Activated CD8-positive, alpha-beta memory T cell treated with anti-CD3 and anti-CD28 coated beads for 1 hour (primary cell): ENCODE measurements at regions not wholly inside any gene's neighbourhood (a gene's known extent, or its start where the extent isn't known, plus 50 kb on each side); places are given as distances from the start of the nearest gene placed in this dataset.

Source experiments
- DNase-seq, 2 donors: peaks; one replicate each; pipeline ENCODE4 v3.0.0-alpha.2; 2020; ENCODE audit warnings: low read depth in 1 of 2; ENCODE audit errors: extremely low read depth in 1 of 2

GRCh38 chr6:139832493-139833305 is 458.3 kb upstream of the CITED2 start:
- no peak for DNase-seq

DNA sequence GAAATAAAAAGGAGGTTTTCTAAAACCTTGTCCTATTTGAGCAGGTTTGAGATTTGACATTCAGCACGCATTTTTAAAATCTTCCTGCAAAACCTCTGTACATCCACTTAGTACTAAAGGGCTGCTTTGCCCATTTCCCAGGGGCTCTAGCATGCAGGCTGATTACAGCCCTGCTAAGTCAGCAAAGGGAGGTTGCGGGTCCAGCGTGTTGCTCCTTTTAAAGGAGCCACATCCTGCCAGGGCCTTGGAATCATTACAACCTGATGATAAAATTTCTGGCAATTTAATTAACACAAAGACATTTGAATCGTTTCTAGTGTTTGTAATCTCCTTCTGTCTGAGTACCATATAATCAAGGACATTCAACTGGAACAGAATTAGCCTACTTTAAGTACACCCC is 455.1 kb upstream of the CITED2 start:
- no peak for DNase-seq

DNA sequence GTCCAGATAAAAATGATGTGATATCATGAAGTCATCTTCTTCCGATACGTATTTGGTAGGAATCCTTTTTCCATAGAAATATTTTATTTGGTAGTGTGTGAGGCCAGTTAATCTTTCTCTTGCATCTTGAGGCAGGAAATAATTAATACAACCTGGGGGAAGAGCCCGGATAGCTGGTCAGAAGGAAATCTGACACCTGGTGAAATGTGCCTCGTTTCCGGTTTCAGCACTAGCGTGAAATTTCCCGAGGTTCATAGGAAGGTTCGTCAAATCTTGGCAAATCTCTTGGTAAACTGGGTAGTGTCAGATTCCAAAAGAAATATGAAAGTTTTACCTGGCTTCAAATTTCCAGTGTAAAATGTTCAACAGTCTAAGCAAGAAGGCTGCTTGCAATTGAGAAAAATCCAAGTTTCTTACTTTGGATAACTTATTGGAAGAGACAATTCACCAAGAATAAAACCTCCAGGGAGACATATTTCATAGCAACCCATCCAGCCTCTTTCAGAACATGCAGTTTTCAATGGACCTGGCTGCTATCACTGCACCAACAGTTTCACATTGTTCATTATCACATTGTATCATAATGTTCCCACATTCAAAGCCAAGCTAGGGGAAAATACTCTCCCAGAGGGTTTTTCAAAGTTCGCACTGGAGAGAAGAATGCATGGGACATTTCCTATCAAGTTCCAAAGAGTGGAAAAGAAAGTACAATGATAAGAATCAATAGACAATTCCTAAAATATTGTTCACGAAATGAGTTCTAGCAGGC is 454.5 kb upstream of the CITED2 start:
- no peak for DNase-seq

DNA sequence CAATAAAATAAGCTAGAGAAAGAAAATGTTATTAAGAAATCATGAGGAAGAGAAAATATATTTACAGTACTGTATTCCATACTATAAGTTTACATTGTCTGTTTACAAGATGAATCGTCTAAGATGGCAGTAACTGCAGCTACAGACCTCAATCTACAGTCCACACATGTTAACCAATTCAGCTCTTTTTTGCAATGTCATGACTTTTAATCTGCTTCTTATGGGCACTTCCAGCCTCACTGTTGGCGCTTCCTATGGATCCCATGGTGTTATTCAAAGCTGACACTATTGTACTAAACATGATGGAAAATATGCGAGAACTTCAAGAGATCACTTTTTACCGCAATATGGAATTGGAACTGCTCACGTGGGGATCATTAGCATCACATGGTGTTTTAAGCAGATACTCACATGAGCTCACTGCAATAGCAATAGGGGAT is 451.5 kb upstream of the CITED2 start:
- no peak for DNase-seq

- DNase-seq: no peak
Observed at GRCh38 chr6:139824864-139825263, 450.4 kb upstream of the CITED2 start.

DNA sequence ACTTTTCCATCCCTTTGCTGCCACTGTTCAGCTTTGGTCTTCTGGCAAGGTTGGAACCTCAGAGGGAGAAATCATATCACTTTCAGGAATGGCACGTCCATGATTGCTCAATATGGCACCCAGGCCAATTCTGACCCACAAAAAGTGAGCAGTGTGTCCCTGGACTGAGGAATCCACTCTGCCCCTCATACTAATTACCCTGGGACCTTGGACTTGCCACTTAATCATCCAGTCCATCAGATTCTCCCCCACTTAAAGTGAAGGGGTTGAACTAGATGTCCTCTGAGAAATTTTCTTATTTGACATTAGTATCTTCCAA is 449.3 kb upstream of the CITED2 start:
- DNase-seq: no peak

DNA sequence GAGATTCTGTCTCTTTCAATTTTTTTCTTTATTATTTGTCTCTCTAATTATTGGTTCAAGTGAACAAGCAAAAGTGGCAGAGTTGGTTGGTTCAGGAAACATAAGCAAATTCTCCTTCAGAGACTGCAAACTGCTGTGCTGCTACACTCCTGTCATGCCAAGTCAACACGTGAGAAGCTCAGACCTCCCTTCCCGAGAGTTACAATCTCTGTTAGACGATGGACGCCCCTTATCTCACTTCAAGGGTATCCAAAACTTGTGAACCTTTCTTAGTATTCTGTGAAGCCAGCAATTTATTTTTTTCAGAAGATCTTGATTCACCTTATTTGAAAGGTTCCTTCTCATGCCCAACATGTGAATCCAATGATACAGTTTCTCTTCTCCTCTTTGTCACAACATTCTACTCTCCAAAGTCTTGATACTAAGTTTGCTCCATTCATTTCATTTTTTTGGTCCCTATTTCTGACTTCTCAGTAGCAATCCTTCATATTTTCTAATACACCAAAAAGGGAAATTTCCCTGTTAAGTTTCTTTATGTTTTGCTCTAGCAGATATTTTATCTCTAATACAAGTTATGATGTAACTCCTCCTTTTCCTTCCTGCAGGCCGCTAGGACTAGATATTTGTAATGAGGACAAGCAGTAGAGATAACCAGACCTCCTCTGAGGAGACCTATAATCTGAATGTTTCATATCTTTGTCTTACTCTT is 448.8 kb upstream of the CITED2 start:
- DNase-seq: no peak

GRCh38 chr6:139821676-139822223 is 447.3 kb upstream of the CITED2 start:
- DNase-seq: no peak

DNA sequence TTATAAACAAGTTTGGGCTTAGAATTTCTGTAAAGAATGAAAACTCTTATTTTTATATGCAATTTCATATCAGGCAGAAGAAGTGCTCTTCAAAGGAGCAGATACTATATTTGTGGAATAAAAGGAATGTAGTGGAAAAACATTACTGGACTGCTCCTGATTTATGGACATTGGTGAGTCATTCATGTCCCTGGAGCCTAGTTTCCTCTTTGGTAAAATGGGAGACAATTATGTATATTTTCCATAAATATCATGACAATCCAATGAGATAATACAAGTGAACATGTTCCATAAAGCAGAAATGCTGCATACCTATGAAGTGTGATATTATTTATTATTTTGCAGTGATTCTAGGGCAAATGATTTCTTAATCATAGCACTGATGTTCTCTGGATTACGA is 445.8 kb upstream of the CITED2 start:
- no peak for DNase-seq

DNA sequence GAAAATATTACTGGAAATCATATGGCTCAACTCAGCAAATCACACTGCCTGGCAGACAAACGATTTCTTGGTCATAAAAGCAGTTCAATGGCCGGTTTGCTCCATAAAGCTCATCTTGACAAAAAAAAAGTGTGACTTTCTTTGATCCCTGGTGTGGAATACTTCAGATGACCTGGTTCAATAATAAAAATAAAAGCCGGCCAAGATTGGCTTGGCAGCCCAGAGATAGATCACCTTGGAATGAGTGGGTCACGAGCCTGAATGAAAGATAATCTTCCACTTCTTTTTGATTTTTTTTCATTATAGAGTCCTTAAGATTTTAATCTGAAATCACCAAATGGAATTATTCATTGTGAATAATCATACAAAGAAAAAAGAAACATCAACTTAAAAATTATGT is 445.3 kb upstream of the CITED2 start:
- DNase-seq: no peak

DNA sequence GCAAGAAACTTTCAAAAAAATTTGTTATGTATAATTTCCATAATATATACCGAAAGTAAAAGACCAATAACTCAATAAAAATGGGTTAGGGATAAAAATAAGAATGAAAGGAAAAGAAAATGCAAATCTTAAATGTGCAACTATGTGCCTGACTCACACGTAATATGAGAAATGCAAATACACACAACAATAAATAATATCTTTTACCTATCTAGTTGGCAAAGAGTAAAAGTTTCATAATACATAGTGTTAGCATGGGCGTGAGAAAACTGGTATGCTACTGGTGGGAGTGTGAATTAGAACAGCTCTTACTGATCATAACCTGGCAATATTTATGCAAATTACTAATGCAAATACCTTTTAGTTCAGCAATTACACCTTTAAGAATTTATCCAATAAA is 438.5 kb upstream of the CITED2 start:
- no peak for DNase-seq

DNA sequence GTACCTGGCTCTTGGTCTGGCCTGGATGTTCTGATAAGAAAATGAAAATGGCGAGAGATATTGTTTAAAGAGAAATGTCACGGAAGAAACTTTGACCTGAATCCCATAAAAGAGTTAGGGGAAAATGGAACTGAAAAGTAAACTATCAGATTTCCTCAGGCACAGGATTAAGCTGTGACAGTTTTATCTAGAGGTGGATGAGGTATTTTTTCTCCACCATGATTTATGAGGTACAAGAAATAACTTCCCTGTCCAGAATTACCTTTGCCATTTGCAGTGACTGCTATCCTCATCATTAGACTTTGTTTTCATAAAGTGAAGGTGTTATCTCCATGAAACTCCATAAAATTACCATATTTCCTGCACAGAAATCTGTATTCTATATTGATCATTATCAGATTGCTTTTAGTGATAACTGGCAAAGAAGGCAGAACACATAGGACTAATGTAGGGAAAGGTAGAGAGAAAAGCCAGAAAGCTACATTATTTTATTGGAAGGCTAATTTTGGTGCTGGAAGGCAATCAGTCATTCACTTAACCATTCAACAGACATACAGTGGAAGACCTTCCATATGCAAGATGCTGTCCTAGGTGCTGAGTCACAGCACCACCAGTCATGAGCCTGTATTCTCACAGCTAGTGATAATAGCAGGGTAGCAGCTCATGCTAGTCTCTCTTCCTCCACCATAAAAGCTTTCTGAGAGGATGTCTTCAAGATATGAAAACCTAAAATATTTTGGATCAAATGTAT is 427.3 kb upstream of the CITED2 start:
- no peak for DNase-seq

GRCh38 chr6:139800837-139801236 is 426.4 kb upstream of the CITED2 start:
- DNase-seq: no peak

GRCh38 chr6:139790527-139790926 is 416.1 kb upstream of the CITED2 start:
- DNase-seq: no peak

- no peak for DNase-seq
Observed at GRCh38 chr6:139784222-139784769, 409.8 kb upstream of the CITED2 start.

GRCh38 chr6:139779988-139780774 is 405.7 kb upstream of the CITED2 start:
- DNase-seq: no peak

DNA sequence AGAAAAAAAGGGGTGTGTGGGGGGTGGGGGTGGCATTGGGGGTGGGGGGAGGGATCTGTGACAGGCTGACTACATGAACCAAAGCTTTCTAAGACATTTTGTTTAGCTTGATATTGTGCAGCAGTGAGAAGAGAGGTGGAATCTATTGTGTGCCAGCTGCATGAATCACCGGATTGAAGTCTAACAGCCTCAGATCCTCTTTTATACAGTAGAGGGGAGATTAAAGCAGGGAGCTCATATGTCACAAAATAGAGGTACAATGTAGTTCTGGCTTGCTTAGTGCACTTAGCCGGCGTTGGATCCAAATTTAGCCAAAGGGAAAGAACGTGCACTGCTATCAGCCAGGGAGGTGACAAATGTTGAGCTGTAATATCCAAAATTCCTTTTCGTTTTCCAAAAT is 404.2 kb upstream of the CITED2 start:
- no peak for DNase-seq

DNA sequence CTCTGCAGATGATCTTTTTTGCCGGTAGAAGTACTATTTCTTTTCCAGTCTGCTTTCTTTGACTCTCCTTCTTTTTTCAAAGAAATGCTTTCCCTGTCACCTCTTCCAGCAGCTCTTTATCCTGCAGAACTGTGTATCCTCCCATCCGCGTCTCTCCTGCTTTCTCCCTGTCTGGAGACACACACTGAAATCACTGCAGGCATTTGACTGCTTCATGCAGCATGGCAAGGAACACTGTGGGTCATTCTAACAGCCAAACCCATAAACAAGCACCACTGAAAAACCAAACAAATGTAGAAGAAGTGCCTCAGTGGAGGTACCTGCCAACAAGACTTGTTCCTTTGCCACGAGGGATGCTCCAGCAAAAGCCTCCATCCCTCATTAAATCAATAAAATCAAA is 403.7 kb upstream of the CITED2 start:
- no peak for DNase-seq

- no peak for DNase-seq
Observed at GRCh38 chr6:139777202-139777970, 402.9 kb upstream of the CITED2 start.
